ENCODE measurements at regions not wholly inside any gene's neighbourhood (a gene's known extent, or its start where the extent isn't known, plus 50 kb on each side); places are given as distances from the start of the nearest gene placed in this dataset.

GRCh38 chr3:25870452-25870851, 80.6 kb downstream of the OXSM start:
- TF ChIP-seq SUZ12 (IDR thresholded peaks at IDR 0.05; ENCODE audit: extremely low read depth, insufficient read depth, insufficient read length) (no peak), YY1 (IDR thresholded peaks at IDR 0.05; ENCODE audit: insufficient read depth, insufficient read length) (no peak), ZNF274 (IDR thresholded peaks at IDR 0.05; ENCODE audit: low read depth, low read length) (no peak)

Data from NT2/D1 (cell line).